ENCODE measurements at regions not wholly inside any gene's neighbourhood (a gene's known extent, or its start where the extent isn't known, plus 50 kb on each side); places are given as distances from the start of the nearest gene placed in this dataset.

- no peak for TF ChIP-seq JUND (IDR thresholded peaks at IDR 0.05; ENCODE audit: borderline replicate concordance, low read depth, low read length)
- TF ChIP-seq JUND (tag; IDR thresholded peaks at IDR 0.05; ENCODE audit: borderline replicate concordance, low read depth, low read length): no peak
- no peak for TF ChIP-seq CHCHD3 (CRISPR knock-in tag; IDR thresholded peaks at IDR 0.05)
- no peak for TF ChIP-seq MXI1 (IDR thresholded peaks at IDR 0.05; ENCODE audit: low read depth, low read length)
- no peak for TF ChIP-seq ZNF76 (CRISPR knock-in tag; IDR thresholded peaks at IDR 0.05; ENCODE audit: borderline replicate concordance)
- TF ChIP-seq ZMIZ1 (IDR thresholded peaks at IDR 0.05; ENCODE audit: low read depth in 2 of 2, low read length in 2 of 2): no peak
- TF ChIP-seq FOXP1 (CRISPR knock-in tag; IDR thresholded peaks at IDR 0.05): no peak
Measured at GRCh38 chrX:113699939-113700338, 859.3 kb upstream of the AMOT start.

All from K562 (cell line).